H1 (cell line): ENCODE measurements at regions not wholly inside any gene's neighbourhood (a gene's known extent, or its start where the extent isn't known, plus 50 kb on each side); places are given as distances from the start of the nearest gene placed in this dataset.

Source experiments
- EZH2 ChIP-seq: fragments of 200-600 bp; sonication (generic); IDR thresholded peaks from 2 replicates; pipeline ENCODE4 v1.7.1; 2012; ENCODE audit warnings: low read depth, mild to moderate bottlenecking, moderate library complexity, low read length, inconsistent platforms; ENCODE audit not compliant: severe bottlenecking
- HDAC6 ChIP-seq: IDR thresholded peaks from one replicate; pipeline ENCODE4 v1.7.1; 2012; ENCODE audit warnings: low read depth, mild to moderate bottlenecking, inconsistent platforms, low read length, moderate library complexity
- JUN ChIP-seq: IDR thresholded peaks from 2 replicates; pipeline ENCODE4 v1.6.1; 2011; ENCODE audit warnings: low read depth, mild to moderate bottlenecking, improper control_type of control experiment, low read length
- JUND ChIP-seq: IDR thresholded peaks from 2 replicates; pipeline ENCODE4 v1.6.1; 2011; ENCODE audit warnings: mild to moderate bottlenecking, improper control_type of control experiment, low read length
- POLR2A ChIP-seq, 2 experiments: IDR thresholded peaks; 1 replicate in 1 of 2; 2 replicates in 1 of 2; pipeline ENCODE4 v1.6.1; 2011; ENCODE audit warnings: low read depth in 2 of 2, low read length in 2 of 2, mild to moderate bottlenecking in 2 of 2; ENCODE audit errors: control extremely low read depth in 1 of 2
- POU5F1 ChIP-seq: IDR thresholded peaks from 2 replicates; pipeline ENCODE4 v1.6.1; 2011; ENCODE audit warnings: low read depth, mild to moderate bottlenecking, low read length, moderate library complexity
- RAD21 ChIP-seq, 2 experiments: IDR thresholded peaks in 1 of 2; conservative IDR thresholded peaks in 1 of 2; 2 replicates each; pipeline ENCODE4 v1.6.1; 2011; ENCODE audit warnings: low read depth in 2 of 2, low read length in 2 of 2, improper control_type of control experiment in 1 of 2, inconsistent platforms in 1 of 2, mild to moderate bottlenecking in 1 of 2, moderate library complexity in 1 of 2
- SRF ChIP-seq: IDR thresholded peaks from 2 replicates; pipeline ENCODE4 v1.6.1; 2011; ENCODE audit warnings: mild to moderate bottlenecking, low read depth, low read length, moderate library complexity
- TF ChIP-seq, protein P1 (sequence below): IDR thresholded peaks from 2 replicates; pipeline ENCODE4 v1.6.1; 2012; ENCODE audit warnings: low read length, inconsistent platforms
- TF ChIP-seq, protein P2 (sequence below), 3 experiments: IDR thresholded peaks; 1 replicate in 2 of 3; 2 replicates in 1 of 3; pipeline versions ENCODE4 v1.5.1 to v1.6.1; 2011; ENCODE audit warnings: low read length in 3 of 3, mild to moderate bottlenecking in 3 of 3, inconsistent platforms in 2 of 3, low read depth in 1 of 3, moderate library complexity in 1 of 3; ENCODE audit not compliant: insufficient read depth in 1 of 3; ENCODE audit errors: control extremely low read depth in 1 of 3

- TF ChIP-seq HDAC6 (no peak), EZH2 (no peak), RAD21 (IDR thresholded peaks at IDR 0.05 in 1 of 2, conservative IDR thresholded peaks at IDR 0.05 in 1 of 2; ENCODE audit: low read depth in 2 of 2, low read length in 2 of 2) (no peak), POLR2A (IDR thresholded peaks at IDR 0.05; ENCODE audit: control extremely low read depth in 1 of 2, low read depth in 2 of 2, low read length in 2 of 2) (no peak), JUN (no peak), POU5F1 (no peak), SRF (no peak), JUND (no peak)
- TF ChIP-seq, protein P1, sequence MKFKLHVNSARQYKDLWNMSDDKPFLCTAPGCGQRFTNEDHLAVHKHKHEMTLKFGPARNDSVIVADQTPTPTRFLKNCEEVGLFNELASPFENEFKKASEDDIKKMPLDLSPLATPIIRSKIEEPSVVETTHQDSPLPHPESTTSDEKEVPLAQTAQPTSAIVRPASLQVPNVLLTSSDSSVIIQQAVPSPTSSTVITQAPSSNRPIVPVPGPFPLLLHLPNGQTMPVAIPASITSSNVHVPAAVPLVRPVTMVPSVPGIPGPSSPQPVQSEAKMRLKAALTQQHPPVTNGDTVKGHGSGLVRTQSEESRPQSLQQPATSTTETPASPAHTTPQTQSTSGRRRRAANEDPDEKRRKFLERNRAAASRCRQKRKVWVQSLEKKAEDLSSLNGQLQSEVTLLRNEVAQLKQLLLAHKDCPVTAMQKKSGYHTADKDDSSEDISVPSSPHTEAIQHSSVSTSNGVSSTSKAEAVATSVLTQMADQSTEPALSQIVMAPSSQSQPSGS, result no peak
- TF ChIP-seq, protein P2, sequence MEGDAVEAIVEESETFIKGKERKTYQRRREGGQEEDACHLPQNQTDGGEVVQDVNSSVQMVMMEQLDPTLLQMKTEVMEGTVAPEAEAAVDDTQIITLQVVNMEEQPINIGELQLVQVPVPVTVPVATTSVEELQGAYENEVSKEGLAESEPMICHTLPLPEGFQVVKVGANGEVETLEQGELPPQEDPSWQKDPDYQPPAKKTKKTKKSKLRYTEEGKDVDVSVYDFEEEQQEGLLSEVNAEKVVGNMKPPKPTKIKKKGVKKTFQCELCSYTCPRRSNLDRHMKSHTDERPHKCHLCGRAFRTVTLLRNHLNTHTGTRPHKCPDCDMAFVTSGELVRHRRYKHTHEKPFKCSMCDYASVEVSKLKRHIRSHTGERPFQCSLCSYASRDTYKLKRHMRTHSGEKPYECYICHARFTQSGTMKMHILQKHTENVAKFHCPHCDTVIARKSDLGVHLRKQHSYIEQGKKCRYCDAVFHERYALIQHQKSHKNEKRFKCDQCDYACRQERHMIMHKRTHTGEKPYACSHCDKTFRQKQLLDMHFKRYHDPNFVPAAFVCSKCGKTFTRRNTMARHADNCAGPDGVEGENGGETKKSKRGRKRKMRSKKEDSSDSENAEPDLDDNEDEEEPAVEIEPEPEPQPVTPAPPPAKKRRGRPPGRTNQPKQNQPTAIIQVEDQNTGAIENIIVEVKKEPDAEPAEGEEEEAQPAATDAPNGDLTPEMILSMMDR (IDR thresholded peaks at IDR 0.05; ENCODE audit: control extremely low read depth in 1 of 3, insufficient read depth in 1 of 3, low read depth in 1 of 3, low read length in 3 of 3), result no peak
Measured at GRCh38 chr12:90855534-90855933, 99.4 kb downstream of the CCER1 start.
